Endothelial cell of umbilical vein (primary cell): ENCODE measurements at regions not wholly inside any gene's neighbourhood (a gene's known extent, or its start where the extent isn't known, plus 50 kb on each side); places are given as distances from the start of the nearest gene placed in this dataset.

Source experiments
- BruUV-seq: library from RNA; stranded (reverse); fragments of 400-500 nt; replicated peaks from 2 replicates; lab custom pipeline; 2021; lab: Mats Ljungman, UMichigan
- CTCF ChIA-PET: fragments of 300-600, 350-600 bp; sonication (Branson Sonifier 250); formaldehyde crosslinking; loops from one replicate; lab custom pipeline; 2021; ENCODE audit warnings: antibody characterized with exemption, inconsistent platforms; lab: Charles Lee
- POLR2A ChIA-PET: fragments of 300-600, 350-600 bp; sonication (Branson Sonifier 250); formaldehyde crosslinking; loops from one replicate; lab custom pipeline; 2021; ENCODE audit warnings: antibody characterized with exemption, inconsistent platforms; lab: Charles Lee
- DNase-seq: peaks from one replicate; pipeline ENCODE4 v3.0.0-alpha.2; 2011; ENCODE audit warnings: low read depth, low spot score
- FAIRE-seq: peaks from 2 replicates; lab custom pipeline; 2011; peaks lifted over from hg19 to GRCh38; lab: Jason Lieb, UNC
- H2AFZ ChIP-seq: 2 replicates; pipeline ENCODE4 v1.6.0; 2012; ENCODE audit warnings: low read depth, low read length, control low read depth, inconsistent platforms
- H3K27ac ChIP-seq: 2 replicates; pipeline ENCODE4 v1.5.1; 2011; ENCODE audit warnings: low read depth, mild to moderate bottlenecking, control low read depth, low read length, moderate library complexity; ENCODE audit not compliant: insufficient read depth
- H3K27me3 ChIP-seq, 2 experiments: 2 replicates each; pipeline versions ENCODE4 v1.6.0 to v1.6.1; 2011; ENCODE audit warnings: low read length in 2 of 2, mixed read lengths in 1 of 2; ENCODE audit not compliant: control insufficient read depth in 2 of 2, insufficient read depth in 2 of 2
- H3K36me3 ChIP-seq, 2 experiments: 2 replicates in 1 of 2; 3 replicates in 1 of 2; pipeline ENCODE4 v1.5.1; 2011; ENCODE audit warnings: low read length in 2 of 2, mild to moderate bottlenecking in 1 of 2, moderate library complexity in 1 of 2; ENCODE audit not compliant: control insufficient read depth in 2 of 2, insufficient read depth in 2 of 2; ENCODE audit errors: extremely low read depth in 1 of 2
- H3K4me1 ChIP-seq: 3 replicates; pipeline ENCODE4 v1.5.1; 2011; ENCODE audit warnings: mild to moderate bottlenecking, low read length; ENCODE audit not compliant: control insufficient read depth, insufficient read depth; ENCODE audit errors: extremely low read depth
- H3K4me2 ChIP-seq: 2 replicates; pipeline ENCODE4 v1.6.1; 2011; ENCODE audit warnings: low read length, control low read depth, mixed read lengths; ENCODE audit not compliant: insufficient read depth
- H3K4me3 ChIP-seq, 3 experiments: fragments of 200-600 bp in 1 of 3; sonication (generic), shearing (Covaris generic) in 1 of 3; replicated peaks in 1 of 3; 2 replicates each; pipeline ENCODE4 v1.5.1; 2011 to 2016; ENCODE audit warnings: control low read depth in 3 of 3, low read length in 3 of 3, mild to moderate bottlenecking in 2 of 3, inconsistent platforms in 1 of 3, low read depth in 1 of 3, moderate library complexity in 1 of 3; ENCODE audit not compliant: insufficient read depth in 1 of 3
- H3K79me2 ChIP-seq: 2 replicates; pipeline ENCODE4 v1.6.0; 2012; ENCODE audit warnings: low read length, inconsistent platforms; ENCODE audit not compliant: control insufficient read depth, insufficient read depth
- H3K9ac ChIP-seq: replicated peaks from 2 replicates; pipeline ENCODE3; 2011; ENCODE audit warnings: low read length, control low read depth; ENCODE audit not compliant: insufficient read depth; ENCODE audit errors: extremely low read depth
- H3K9me1 ChIP-seq: replicated peaks from 3 replicates; pipeline ENCODE4 v1.6.0; 2011; ENCODE audit warnings: mild to moderate bottlenecking, low read length; ENCODE audit not compliant: control insufficient read depth, insufficient read depth; ENCODE audit errors: extremely low read depth
- H3K9me3 ChIP-seq: replicated peaks from 2 replicates; pipeline ENCODE4 v1.5.1; 2012; ENCODE audit warnings: low read length, inconsistent platforms; ENCODE audit not compliant: control insufficient read depth, insufficient read depth
- H4K20me1 ChIP-seq: replicated peaks from 2 replicates; pipeline ENCODE3; 2011; ENCODE audit warnings: mild to moderate bottlenecking, low read length; ENCODE audit not compliant: control insufficient read depth, insufficient read depth; ENCODE audit errors: extremely low read depth
- CTCF ChIP-seq, 2 donors: IDR thresholded peaks; 1 replicate in 1 of 2; 2 replicates in 1 of 2; pipeline ENCODE4 v1.5.1; 2011; ENCODE audit warnings: low read length in 2 of 2, mild to moderate bottlenecking in 2 of 2, moderate library complexity in 2 of 2, control low read depth in 1 of 2, inconsistent platforms in 1 of 2, low read depth in 1 of 2; ENCODE audit not compliant: insufficient read depth in 1 of 2; ENCODE audit errors: extremely low read depth in 1 of 2
- EZH2 ChIP-seq: IDR thresholded peaks from 2 replicates; pipeline ENCODE4 v1.6.1; 2012; ENCODE audit warnings: borderline replicate concordance, low read depth, mild to moderate bottlenecking, moderate library complexity, low read length, inconsistent platforms; ENCODE audit not compliant: severe bottlenecking
- FOS ChIP-seq: IDR thresholded peaks from 2 replicates; pipeline ENCODE4 v1.6.1; 2011; ENCODE audit warnings: mild to moderate bottlenecking, low read length, moderate library complexity, borderline replicate concordance; ENCODE audit not compliant: insufficient read depth
- GATA2 ChIP-seq: IDR thresholded peaks from 2 replicates; pipeline ENCODE4 v1.7.0; 2011; ENCODE audit warnings: low read depth, mild to moderate bottlenecking, moderate library complexity, mixed read lengths, low read length; ENCODE audit not compliant: insufficient read length, insufficient read depth
- JUN ChIP-seq: IDR thresholded peaks from 2 replicates; pipeline ENCODE4 v1.6.1; 2011; ENCODE audit warnings: borderline replicate concordance, low read depth; ENCODE audit not compliant: insufficient read length, insufficient read depth
- MYC ChIP-seq: IDR thresholded peaks from one replicate; pipeline ENCODE4 v1.6.1; 2011; ENCODE audit warnings: mild to moderate bottlenecking, low read depth, low read length
- POLR2A ChIP-seq: IDR thresholded peaks from 2 replicates; pipeline ENCODE4 v1.6.1; 2012; ENCODE audit warnings: low read depth, mild to moderate bottlenecking, control low read depth, low read length
- POLR2AphosphoS5 ChIP-seq: IDR thresholded peaks from 2 replicates; pipeline ENCODE4 v1.6.1; 2012; ENCODE audit warnings: low read depth, mild to moderate bottlenecking, control low read depth, low read length, moderate library complexity; ENCODE audit not compliant: insufficient read depth
- dilution Hi-C: fragments of 300-500 bp; cut with MboI; formaldehyde crosslinking; loops from one replicate; pipeline ENCODE4 v1.15.0; 2019; ENCODE audit warnings: low sequenced_read_pairs; ENCODE audit not compliant: extremely low pct_ligation_motif_present
- intact Hi-C: fragments of 100-400 bp; cut with micrococcal nuclease; formaldehyde crosslinking; loops from one replicate; pipeline ENCODE4 v1.10.0; 2022
- TF ChIP-seq, protein P1 (sequence below): IDR thresholded peaks from 2 replicates; pipeline ENCODE4 v1.6.1; 2011; ENCODE audit not compliant: insufficient read depth, insufficient read length

- dilution Hi-C loops, result no loop called here
- no peak for FAIRE-seq
- POLR2A ChIA-PET, result no interaction called here
These were observed 75.3 kb downstream of the NTMT2 start for GRCh38 chr1:170221031-170221430.

DNA sequence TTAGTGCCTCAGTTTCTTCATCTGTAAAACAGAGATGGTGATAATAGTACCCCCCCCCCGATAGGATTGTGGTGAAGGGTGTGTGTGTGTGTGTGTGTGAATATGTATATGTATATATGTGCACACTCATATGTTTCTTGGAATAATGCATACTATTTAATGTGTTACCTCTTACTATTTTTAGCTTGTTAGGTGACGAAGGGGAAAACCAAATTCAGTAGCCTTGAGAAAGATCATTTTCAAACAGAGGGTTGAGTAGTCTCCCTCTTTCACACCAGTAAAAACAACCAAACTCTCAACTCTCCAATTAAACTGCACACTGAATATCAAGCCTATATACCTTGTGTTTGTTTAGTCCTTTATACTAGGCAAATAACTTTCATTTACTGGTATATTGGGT lies 75.7 kb downstream of the NTMT2 start:
- Histone ChIP-seq H3K9ac (no peak overlapping the region), H4K20me1 (no peaks in the 10 kb centered on the region), H3K27me3 (no peaks in the 10 kb centered on the region), H2AFZ (no peak overlapping the region), H3K27ac (no peak overlapping the region), H3K9me3 (no peaks in the 10 kb centered on the region), H3K79me2 (no peaks in the 10 kb centered on the region), H3K4me2 (no peak overlapping the region), H3K4me1 (no peaks in the 10 kb centered on the region), H3K36me3 (no peaks in the 10 kb centered on the region), H3K9me1 (no peaks in the 10 kb centered on the region), H3K4me3 (no peak overlapping the region)
- DNase-seq (no peak), FAIRE-seq (no peak)
- no TSS peak for BruUV-seq
- intact Hi-C loops, result no loop called here
- TF ChIP-seq POLR2AphosphoS5 (no peak), JUN (no peak), EZH2 (no peak), POLR2A (no peak), GATA2 (no peak), CTCF (IDR thresholded peaks at IDR 0.05; ENCODE audit: extremely low read depth in 1 of 2, insufficient read depth in 1 of 2, low read depth in 1 of 2, low read length in 2 of 2) (no peak), FOS (no peak), MYC (no peak)
- TF ChIP-seq, protein P1, sequence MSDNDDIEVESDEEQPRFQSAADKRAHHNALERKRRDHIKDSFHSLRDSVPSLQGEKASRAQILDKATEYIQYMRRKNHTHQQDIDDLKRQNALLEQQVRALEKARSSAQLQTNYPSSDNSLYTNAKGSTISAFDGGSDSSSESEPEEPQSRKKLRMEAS, result no peak
- dilution Hi-C loops, result no loop called here
- ChIA-PET POLR2A (no interaction called here), CTCF (no interaction called here)

More at GRCh38 chr1:170221031-170221430, 75.3 kb downstream of the NTMT2 start:
- DNase-seq, result no peak
- no peak overlapping the region for H3K4me2 ChIP-seq
- no peaks in the 10 kb centered on the region for H4K20me1 ChIP-seq
- no peak overlapping the region for H3K27ac ChIP-seq
- intact Hi-C loops, result no loop called here
- no peak for TF ChIP-seq POLR2A
- no peak for TF ChIP-seq GATA2
- TF ChIP-seq, protein P1, result no peak
- TF ChIP-seq EZH2, result no peak
- H3K4me3 ChIP-seq, result no peak overlapping the region
- H3K36me3 ChIP-seq, result no peaks in the 10 kb centered on the region
- no peaks in the 10 kb centered on the region for H3K9me3 ChIP-seq
- CTCF ChIA-PET, result no interaction called here
- H3K27me3 ChIP-seq, result no peaks in the 10 kb centered on the region
- no peak overlapping the region for H2AFZ ChIP-seq
- H3K9me1 ChIP-seq, result no peaks in the 10 kb centered on the region
- no peak overlapping the region for H3K9ac ChIP-seq
- no TSS peak for BruUV-seq
- H3K79me2 ChIP-seq, result no peaks in the 10 kb centered on the region
- H3K4me1 ChIP-seq, result no peaks in the 10 kb centered on the region
